ENCODE measurements at regions not wholly inside any gene's neighbourhood (a gene's known extent, or its start where the extent isn't known, plus 50 kb on each side); places are given as distances from the start of the nearest gene placed in this dataset.
"Not testable (repeated sequence)": the region's sequence is repeated elsewhere in the genome, so short reads cannot be mapped to it uniquely, and the experiment has no call there.

DNA sequence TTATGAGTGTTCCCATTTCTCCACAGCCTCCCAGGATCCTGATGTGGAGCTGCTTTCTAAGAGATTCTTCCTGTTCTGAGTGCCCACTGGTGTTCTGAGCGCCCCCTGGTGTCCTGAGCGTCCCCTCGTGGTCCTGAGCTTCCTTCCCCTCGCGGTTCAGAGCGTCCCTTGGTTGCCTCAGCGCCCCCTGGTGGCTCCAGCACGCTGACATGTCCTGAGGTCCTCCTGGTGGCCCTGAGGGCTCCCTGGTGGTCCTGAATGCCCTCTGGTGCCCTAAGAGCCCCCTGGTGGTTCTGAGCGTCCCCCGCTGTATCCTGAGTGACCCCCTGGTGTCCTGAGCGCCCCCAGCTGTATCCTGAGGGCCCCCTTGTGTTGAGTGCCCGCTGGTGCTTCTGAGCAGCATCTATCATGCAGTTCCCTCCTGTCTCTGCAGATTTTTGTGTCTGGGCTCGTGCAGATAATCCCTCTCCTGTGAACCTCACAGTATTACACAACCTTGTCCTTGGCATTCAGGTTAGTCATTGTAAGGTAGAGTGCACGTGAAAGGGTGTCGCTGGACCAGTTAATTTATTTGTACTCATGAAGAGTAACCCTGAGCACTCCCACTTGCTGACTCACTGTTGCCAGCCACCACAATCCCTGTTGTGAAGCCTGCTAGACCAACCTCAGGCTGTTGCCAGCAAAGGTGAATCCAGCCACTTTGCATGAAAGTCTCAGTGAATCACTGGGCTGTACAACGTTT is 1214.9 kb downstream of the TMEM121 start:
- H3K4me1 Mint-ChIP-seq (ENCODE audit: low read depth); H3K27me3 Mint-ChIP-seq (ENCODE audit: insufficient read depth); H3K36me3 Mint-ChIP-seq (ENCODE audit: low read depth); H3K27ac Mint-ChIP-seq; DNase-seq; H3K9me3 Mint-ChIP-seq; H3K4me3 Mint-ChIP-seq: not testable (repeated sequence)
- TF ChIP-seq, protein P1, sequence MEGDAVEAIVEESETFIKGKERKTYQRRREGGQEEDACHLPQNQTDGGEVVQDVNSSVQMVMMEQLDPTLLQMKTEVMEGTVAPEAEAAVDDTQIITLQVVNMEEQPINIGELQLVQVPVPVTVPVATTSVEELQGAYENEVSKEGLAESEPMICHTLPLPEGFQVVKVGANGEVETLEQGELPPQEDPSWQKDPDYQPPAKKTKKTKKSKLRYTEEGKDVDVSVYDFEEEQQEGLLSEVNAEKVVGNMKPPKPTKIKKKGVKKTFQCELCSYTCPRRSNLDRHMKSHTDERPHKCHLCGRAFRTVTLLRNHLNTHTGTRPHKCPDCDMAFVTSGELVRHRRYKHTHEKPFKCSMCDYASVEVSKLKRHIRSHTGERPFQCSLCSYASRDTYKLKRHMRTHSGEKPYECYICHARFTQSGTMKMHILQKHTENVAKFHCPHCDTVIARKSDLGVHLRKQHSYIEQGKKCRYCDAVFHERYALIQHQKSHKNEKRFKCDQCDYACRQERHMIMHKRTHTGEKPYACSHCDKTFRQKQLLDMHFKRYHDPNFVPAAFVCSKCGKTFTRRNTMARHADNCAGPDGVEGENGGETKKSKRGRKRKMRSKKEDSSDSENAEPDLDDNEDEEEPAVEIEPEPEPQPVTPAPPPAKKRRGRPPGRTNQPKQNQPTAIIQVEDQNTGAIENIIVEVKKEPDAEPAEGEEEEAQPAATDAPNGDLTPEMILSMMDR (IDR thresholded peaks at IDR 0.05), result peak; percentile 23; the same call in 1 of the 2 replicates

DNA sequence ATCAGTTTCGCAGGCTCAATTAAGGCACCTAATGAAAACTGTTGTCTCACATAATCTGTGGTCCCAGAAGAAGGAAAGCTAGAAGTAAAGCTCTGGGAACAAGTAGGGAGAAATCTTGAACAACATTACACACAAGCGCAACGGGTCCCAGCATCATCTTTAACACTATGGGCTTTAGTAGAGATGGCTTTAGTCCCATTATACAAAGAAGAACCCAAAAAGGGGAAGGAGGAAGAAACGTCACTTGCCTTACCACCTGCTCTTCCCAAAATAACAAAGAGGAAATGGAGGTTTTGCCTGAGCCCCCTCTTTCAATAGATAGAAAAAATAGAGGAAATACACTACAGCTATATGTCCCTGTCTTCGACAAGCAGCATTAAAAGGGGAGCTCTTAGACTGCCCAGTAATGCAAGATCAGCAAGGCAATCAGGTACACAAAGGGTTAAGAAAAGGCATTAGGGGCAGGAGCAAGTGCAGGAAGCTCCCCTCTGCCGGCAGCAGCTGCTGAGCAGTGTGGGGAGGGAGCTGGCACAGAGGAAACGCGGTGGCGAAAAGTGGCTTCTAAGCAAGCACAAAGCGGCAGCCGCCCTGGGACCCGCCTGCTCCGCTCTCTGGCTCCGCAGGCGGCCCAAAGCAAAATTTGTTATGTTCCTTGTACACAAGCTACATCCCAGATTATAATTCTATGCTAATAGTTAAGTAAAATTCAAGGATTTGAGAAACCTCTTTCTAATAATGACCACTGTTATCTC is 1218.8 kb downstream of the TMEM121 start:
- not testable (repeated sequence) for H3K36me3 Mint-ChIP-seq (ENCODE audit: low read depth)

DNA sequence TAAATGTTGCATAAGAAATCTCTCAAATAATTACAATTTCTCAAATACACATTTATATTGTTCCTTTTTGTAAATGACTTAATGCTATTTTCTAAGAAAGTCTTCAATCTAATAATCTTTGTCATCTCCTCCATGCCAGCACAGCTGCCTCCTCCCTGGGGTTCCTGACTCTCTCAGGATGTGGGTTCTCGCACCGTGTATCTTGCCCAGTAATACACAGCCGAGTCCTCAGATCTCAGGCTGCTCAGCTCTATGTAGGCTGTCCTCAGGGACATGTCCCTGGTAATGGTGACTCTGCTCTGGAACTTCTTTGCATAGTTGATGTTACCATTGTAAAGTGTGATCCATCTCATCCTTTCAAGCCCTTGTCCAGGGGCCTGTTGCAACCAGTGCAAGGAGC is 1223.7 kb downstream of the TMEM121 start:
- not testable (repeated sequence) for H3K4me1 Mint-ChIP-seq (ENCODE audit: low read depth); H3K36me3 Mint-ChIP-seq (ENCODE audit: low read depth); DNase-seq; H3K27ac Mint-ChIP-seq; H3K9me3 Mint-ChIP-seq; H3K4me3 Mint-ChIP-seq; H3K27me3 Mint-ChIP-seq (ENCODE audit: insufficient read depth)

More for the DNA sequence above, 1218.8 kb downstream of the TMEM121 start:
- H3K27me3 Mint-ChIP-seq (ENCODE audit: insufficient read depth); H3K9me3 Mint-ChIP-seq; H3K4me1 Mint-ChIP-seq (ENCODE audit: low read depth); H3K4me3 Mint-ChIP-seq; H3K27ac Mint-ChIP-seq; DNase-seq: not testable (repeated sequence)

- not testable (repeated sequence) for H3K36me3 Mint-ChIP-seq (ENCODE audit: low read depth); H3K9me3 Mint-ChIP-seq; H3K4me3 Mint-ChIP-seq
Observed at GRCh38 chr14:106753751-106754150, 1227.4 kb downstream of the TMEM121 start.

GRCh38 chr14:106757444-106757843 is 1231.1 kb downstream of the TMEM121 start:
- H3K4me1 Mint-ChIP-seq (ENCODE audit: low read depth); DNase-seq; H3K4me3 Mint-ChIP-seq; H3K27me3 Mint-ChIP-seq (ENCODE audit: insufficient read depth); H3K27ac Mint-ChIP-seq; H3K36me3 Mint-ChIP-seq (ENCODE audit: low read depth): not testable (repeated sequence)
- peaks cover 12% of the 10 kb centered on the region for H3K9me3 Mint-ChIP-seq

More at GRCh38 chr14:106753751-106754150, 1227.4 kb downstream of the TMEM121 start:
- not testable (repeated sequence) for H3K27ac Mint-ChIP-seq; H3K27me3 Mint-ChIP-seq (ENCODE audit: insufficient read depth); DNase-seq; H3K4me1 Mint-ChIP-seq (ENCODE audit: low read depth)

DNA sequence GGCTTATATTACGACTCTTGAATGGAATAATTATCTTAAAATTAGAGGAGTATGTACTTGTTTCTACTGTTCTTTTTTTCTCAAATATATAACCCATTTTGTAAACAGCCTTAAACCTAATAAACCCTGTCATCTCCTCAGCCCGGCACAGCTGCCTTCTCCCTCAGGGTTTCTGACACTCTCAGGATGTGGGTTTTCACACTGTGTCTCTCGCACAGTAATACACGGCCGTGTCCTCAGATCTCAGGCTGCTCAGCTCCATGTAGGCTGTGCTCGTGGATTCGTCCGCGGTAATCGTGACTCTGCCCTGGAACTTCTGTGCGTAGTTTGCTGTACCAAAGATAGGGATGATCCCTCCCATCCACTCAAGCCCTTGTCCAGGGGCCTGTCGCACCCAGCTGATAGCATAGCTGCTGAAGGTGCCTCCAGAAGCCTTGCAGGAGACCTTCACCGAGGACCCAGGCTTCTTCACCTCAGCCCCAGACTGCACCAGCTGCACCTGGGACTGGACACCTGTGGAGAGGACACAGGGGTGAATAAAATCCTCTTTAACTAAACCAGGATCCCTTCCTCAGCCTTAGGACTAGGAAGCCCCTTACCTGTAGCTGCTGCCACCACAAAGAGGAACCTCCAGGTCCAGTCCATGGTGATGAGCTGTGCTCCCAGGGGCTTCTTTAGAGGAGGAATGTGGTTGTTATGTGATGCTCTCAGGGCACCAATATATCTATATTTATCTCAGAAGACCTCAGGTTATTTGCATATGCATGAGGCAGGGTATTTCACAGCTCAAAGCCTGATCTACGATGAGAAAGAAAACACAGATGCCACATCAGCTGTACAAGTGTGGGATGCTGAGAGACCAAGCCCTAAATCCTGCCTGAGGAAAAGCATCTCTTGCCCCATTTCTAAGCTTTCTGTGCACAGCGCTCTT is 1235.8 kb downstream of the TMEM121 start:
- H3K27me3 Mint-ChIP-seq (ENCODE audit: insufficient read depth); DNase-seq; H3K4me1 Mint-ChIP-seq (ENCODE audit: low read depth); H3K27ac Mint-ChIP-seq; H3K36me3 Mint-ChIP-seq (ENCODE audit: low read depth); H3K4me3 Mint-ChIP-seq: not testable (repeated sequence)
- peaks cover 12% of the 10 kb centered on the region for H3K9me3 Mint-ChIP-seq

- H3K27ac Mint-ChIP-seq; H3K36me3 Mint-ChIP-seq (ENCODE audit: low read depth); H3K27me3 Mint-ChIP-seq (ENCODE audit: insufficient read depth); H3K4me1 Mint-ChIP-seq (ENCODE audit: low read depth); H3K4me3 Mint-ChIP-seq; DNase-seq; H3K9me3 Mint-ChIP-seq: not testable (repeated sequence)
- TF ChIP-seq, protein P1 (IDR thresholded peaks at IDR 0.05), result peak; percentile 68
Observed at GRCh38 chr14:106764968-106765369, 1238.6 kb downstream of the TMEM121 start.
